ENCODE measurements at regions not wholly inside any gene's neighbourhood (a gene's known extent, or its start where the extent isn't known, plus 50 kb on each side); places are given as distances from the start of the nearest gene placed in this dataset.

GRCh38 chr16:74160759-74161158, 135.9 kb upstream of the PSMD7 start:
- no TSS peak for BruUV-seq (replicated peaks)
- TF ChIP-seq EZH2phosphoT487 (IDR thresholded peaks at IDR 0.05; ENCODE audit: borderline replicate concordance, low read depth, low read length) (no peak), CTCF (conservative IDR thresholded peaks at IDR 0.05; ENCODE audit: low read length) (no peak)
- Histone ChIP-seq H3K4me3 (ENCODE audit: low read depth, low read length, poor library complexity, severe bottlenecking) (no peak overlapping the region), H3K4me1 (ENCODE audit: insufficient read depth, low read length, poor library complexity, severe bottlenecking) (no peaks in the 10 kb centered on the region), H3K27ac (ENCODE audit: low read depth, low read length, poor library complexity, severe bottlenecking) (no peak overlapping the region), H3K36me3 (ENCODE audit: insufficient read depth, low read length) (no peaks in the 10 kb centered on the region), H3K79me2 (ENCODE audit: insufficient read depth, low read depth, low read length) (no peaks in the 10 kb centered on the region), H3K9me3 (ENCODE audit: low read length) (0 out of 2 replicates have a peak, but pooled peaks cover 3% of the 10 kb centered on the region), H4K20me1 (ENCODE audit: insufficient read depth, low read length) (no peaks in the 10 kb centered on the region), H3K9me2 (ENCODE audit: insufficient read depth, low read length) (no peaks in the 10 kb centered on the region; the same call in 1 of the 2 replicates), H2AFZ (ENCODE audit: low read length) (no peak overlapping the region), H3K4me2 (ENCODE audit: low read length) (no peak overlapping the region)
- intact Hi-C loops (cut with micrococcal nuclease; ENCODE audit: unreplicated experiment) = no loop called here
- CTCF ChIA-PET (ENCODE audit: unreplicated experiment) = no interaction called here
- no peak for DNase-seq (ENCODE audit: low spot score)
- POLR2A ChIA-PET = no interaction called here

- no peak for DNase-seq (ENCODE audit: low spot score)
- Histone ChIP-seq H3K9me3 (ENCODE audit: low read length) (no peaks in the 10 kb centered on the region), H3K79me2 (ENCODE audit: insufficient read depth, low read depth, low read length) (no peaks in the 10 kb centered on the region), H3K36me3 (ENCODE audit: insufficient read depth, low read length) (no peaks in the 10 kb centered on the region), H3K4me3 (ENCODE audit: low read depth, low read length, poor library complexity, severe bottlenecking) (no peak overlapping the region), H3K4me2 (ENCODE audit: low read length) (no peak overlapping the region), H3K27ac (ENCODE audit: low read depth, low read length, poor library complexity, severe bottlenecking) (no peak overlapping the region), H4K20me1 (ENCODE audit: insufficient read depth, low read length) (no peaks in the 10 kb centered on the region), H3K4me1 (ENCODE audit: insufficient read depth, low read length, poor library complexity, severe bottlenecking) (no peaks in the 10 kb centered on the region), H2AFZ (ENCODE audit: low read length) (no peak overlapping the region), H3K9me2 (ENCODE audit: insufficient read depth, low read length) (no peaks in the 10 kb centered on the region; the same call in 1 of the 2 replicates)
- no TSS peak for BruUV-seq (replicated peaks)
- TF ChIP-seq CTCF (conservative IDR thresholded peaks at IDR 0.05; ENCODE audit: low read length) = no peak
- TF ChIP-seq EZH2phosphoT487 (IDR thresholded peaks at IDR 0.05; ENCODE audit: borderline replicate concordance, low read depth, low read length) = no peak
- intact Hi-C loops (cut with micrococcal nuclease; ENCODE audit: unreplicated experiment) = loop anchor here (10.0 kb wide), 1 partner anchor 59 kb away; no protein-coding TSS in a partner anchor
- ChIA-PET POLR2A (interaction anchor here (0.7 kb wide), 2 partner anchors 10 to 1863 kb away, joined by 3 read pairs; no protein-coding TSS in a partner anchor), CTCF (ENCODE audit: unreplicated experiment) (no interaction called here)
Measured at GRCh38 chr16:74153773-74154172, 142.8 kb upstream of the PSMD7 start.

- ChIA-PET CTCF (ENCODE audit: unreplicated experiment) (no interaction called here), POLR2A (no interaction called here)
- H3K9me3 ChIP-seq (ENCODE audit: low read length) = no peaks in the 10 kb centered on the region
- no TSS peak for BruUV-seq (replicated peaks)
- TF ChIP-seq EZH2phosphoT487 (IDR thresholded peaks at IDR 0.05; ENCODE audit: borderline replicate concordance, low read depth, low read length) = no peak
- no peak for TF ChIP-seq CTCF (conservative IDR thresholded peaks at IDR 0.05; ENCODE audit: low read length)
- H3K79me2 ChIP-seq (ENCODE audit: insufficient read depth, low read depth, low read length) = no peaks in the 10 kb centered on the region
- no peaks in the 10 kb centered on the region for H3K9me2 ChIP-seq (ENCODE audit: insufficient read depth, low read length)
- H2AFZ ChIP-seq (ENCODE audit: low read length) = no peak overlapping the region
- H3K27ac ChIP-seq (ENCODE audit: low read depth, low read length, poor library complexity, severe bottlenecking) = no peak overlapping the region
- DNase-seq (ENCODE audit: low spot score) = no peak
- H3K4me3 ChIP-seq (ENCODE audit: low read depth, low read length, poor library complexity, severe bottlenecking) = no peak overlapping the region
- H3K4me2 ChIP-seq (ENCODE audit: low read length) = no peak overlapping the region
- no peaks in the 10 kb centered on the region for H4K20me1 ChIP-seq (ENCODE audit: insufficient read depth, low read length)
- H3K36me3 ChIP-seq (ENCODE audit: insufficient read depth, low read length) = no peaks in the 10 kb centered on the region
- intact Hi-C loops (cut with micrococcal nuclease; ENCODE audit: unreplicated experiment) = no loop called here
- H3K4me1 ChIP-seq (ENCODE audit: insufficient read depth, low read length, poor library complexity, severe bottlenecking) = no peaks in the 10 kb centered on the region
Measured at GRCh38 chr16:74146643-74147042, 150.0 kb upstream of the PSMD7 start.

Data from OCI-LY7 (cell line).